KMS-11 (cell line): ENCODE measurements at regions not wholly inside any gene's neighbourhood (a gene's known extent, or its start where the extent isn't known, plus 50 kb on each side); places are given as distances from the start of the nearest gene placed in this dataset.

Source experiments
- H2AFZ ChIP-seq: fragments of 200-600 bp; sonication (generic); 2 replicates; pipeline ENCODE4 v1.6.1; 2016; ENCODE audit warnings: antibody characterized with exemption, mixed run types, low read depth
- H3K27ac ChIP-seq: fragments of 200-600 bp; sonication (generic); 2 replicates; pipeline ENCODE4 v1.6.1; 2016; ENCODE audit warnings: mild to moderate bottlenecking, mixed run types
- H3K27me3 ChIP-seq: fragments of 200-600 bp; sonication (generic); 2 replicates; pipeline ENCODE4 v1.6.1; 2017; ENCODE audit warnings: mild to moderate bottlenecking, low read depth, mixed run types, moderate library complexity; ENCODE audit not compliant: insufficient read depth
- H3K36me3 ChIP-seq: fragments of 200-600 bp; sonication (generic); 2 replicates; pipeline ENCODE4 v1.6.1; 2017; ENCODE audit warnings: mild to moderate bottlenecking, mixed run types; ENCODE audit not compliant: insufficient read depth
- H3K4me1 ChIP-seq: fragments of 200-600 bp; sonication (generic); 2 replicates; pipeline ENCODE4 v1.6.1; 2016; ENCODE audit warnings: mild to moderate bottlenecking, low read depth, mixed run types; ENCODE audit not compliant: poor library complexity, severe bottlenecking
- H3K4me2 ChIP-seq: fragments of 200-600 bp; sonication (generic); 2 replicates; pipeline ENCODE4 v1.7.0; 2016; ENCODE audit warnings: mild to moderate bottlenecking, mixed run types
- H3K4me3 ChIP-seq: fragments of 200-600 bp; sonication (generic); IDR thresholded peaks from 2 replicates; pipeline ENCODE4 v1.6.1; 2017; ENCODE audit warnings: low read depth, low read length, mixed read lengths; ENCODE audit not compliant: insufficient read depth
- H3K79me2 ChIP-seq: fragments of 200-600 bp; sonication (generic); 2 replicates; pipeline ENCODE4 v1.6.1; 2016; ENCODE audit warnings: low read depth, mixed run types; ENCODE audit not compliant: insufficient read depth
- H3K9ac ChIP-seq: fragments of 200-600 bp; sonication (generic); 2 replicates; pipeline ENCODE4 v1.6.1; 2016; ENCODE audit warnings: mild to moderate bottlenecking, mixed run types
- H4K20me1 ChIP-seq: fragments of 200-600 bp; sonication (generic); 2 replicates; pipeline ENCODE4 v1.6.1; 2016; ENCODE audit warnings: mild to moderate bottlenecking, mixed run types; ENCODE audit not compliant: insufficient read depth
- CTCF ChIP-seq: fragments of 200-600 bp; sonication (generic); conservative IDR thresholded peaks from 2 replicates; pipeline ENCODE4 v1.6.1; 2017; ENCODE audit warnings: low read depth, mild to moderate bottlenecking, antibody characterized with exemption, low read length, moderate library complexity, mixed read lengths

DNA sequence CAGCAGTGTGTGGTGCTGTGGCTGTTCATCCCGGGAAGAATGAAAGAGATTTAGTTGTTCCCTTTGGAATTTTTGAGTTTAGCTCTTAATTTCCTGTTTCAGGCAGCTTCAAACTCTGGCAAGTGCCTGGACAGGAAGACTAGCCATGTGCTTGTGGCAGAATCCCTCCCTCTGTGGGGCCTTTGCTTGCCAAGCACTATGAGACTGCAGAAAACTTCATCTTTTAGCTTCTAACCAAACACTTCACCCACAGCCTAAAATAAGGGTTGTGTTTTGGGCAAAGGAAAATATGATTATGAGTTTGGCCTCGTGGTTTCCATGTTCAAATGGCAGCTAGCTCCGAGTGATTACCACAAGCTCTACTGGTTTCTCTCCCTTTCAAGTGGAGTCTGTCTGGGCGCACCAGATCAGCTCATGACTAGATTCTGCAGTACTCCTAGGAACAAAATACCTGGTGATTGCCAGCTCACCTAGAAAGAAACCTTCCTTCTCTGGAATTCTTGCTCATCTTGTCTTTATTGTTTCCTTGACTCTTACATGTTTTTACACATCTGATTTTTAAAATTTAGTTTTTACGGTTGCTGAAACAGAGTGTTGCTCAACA is 707.5 kb downstream of the SLITRK6 start:
- Histone ChIP-seq H3K36me3 (no peaks in the 10 kb centered on the region), H3K79me2 (no peaks in the 10 kb centered on the region), H3K4me3 (no peak overlapping the region), H3K27ac (no peak overlapping the region), H2AFZ (no peak overlapping the region), H3K9ac (no peak overlapping the region), H3K4me1 (no peaks in the 10 kb centered on the region), H3K27me3 (no peaks in the 10 kb centered on the region), H4K20me1 (no peaks in the 10 kb centered on the region), H3K4me2 (no peak overlapping the region)
- TF ChIP-seq CTCF: no peak

DNA sequence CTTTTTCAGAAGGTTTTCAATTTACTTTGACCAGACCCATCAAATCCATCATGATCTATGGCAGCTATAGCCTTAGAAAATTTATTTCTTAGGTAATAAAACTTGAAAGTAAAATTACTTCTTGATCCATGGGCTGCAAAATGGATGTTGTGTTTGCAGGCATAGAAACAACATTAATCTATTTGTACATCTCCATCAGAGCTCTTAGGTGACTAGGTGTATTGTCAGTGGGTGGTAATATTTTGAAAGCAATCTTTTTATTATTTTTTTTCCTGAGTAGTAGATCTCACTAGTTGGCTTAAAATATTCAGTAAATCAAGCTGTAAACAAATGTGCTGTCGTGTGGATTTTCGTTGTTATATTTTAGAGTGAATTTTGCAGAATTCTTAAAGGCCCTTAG is 710.0 kb downstream of the SLITRK6 start:
- no peak overlapping the region for H3K4me3 ChIP-seq
- no peak overlapping the region for H2AFZ ChIP-seq
- no peak overlapping the region for H3K27ac ChIP-seq
- no peaks in the 10 kb centered on the region for H3K4me1 ChIP-seq
- H3K36me3 ChIP-seq: no peaks in the 10 kb centered on the region
- no peaks in the 10 kb centered on the region for H4K20me1 ChIP-seq
- H3K27me3 ChIP-seq: no peaks in the 10 kb centered on the region
- H3K79me2 ChIP-seq: no peaks in the 10 kb centered on the region
- H3K4me2 ChIP-seq: no peak overlapping the region
- H3K9ac ChIP-seq: no peak overlapping the region
- no peak for TF ChIP-seq CTCF

- no peak overlapping the region for H2AFZ ChIP-seq
- no peak overlapping the region for H3K9ac ChIP-seq
- no peak overlapping the region for H3K4me3 ChIP-seq
- H3K36me3 ChIP-seq: no peaks in the 10 kb centered on the region
- TF ChIP-seq CTCF: no peak
- H4K20me1 ChIP-seq: no peaks in the 10 kb centered on the region
- H3K27ac ChIP-seq: no peak overlapping the region
- H3K4me1 ChIP-seq: no peaks in the 10 kb centered on the region
- no peaks in the 10 kb centered on the region for H3K79me2 ChIP-seq
- no peaks in the 10 kb centered on the region for H3K27me3 ChIP-seq
- H3K4me2 ChIP-seq: no peak overlapping the region
Observed at GRCh38 chr13:85080691-85081090, 718.5 kb downstream of the SLITRK6 start.

DNA sequence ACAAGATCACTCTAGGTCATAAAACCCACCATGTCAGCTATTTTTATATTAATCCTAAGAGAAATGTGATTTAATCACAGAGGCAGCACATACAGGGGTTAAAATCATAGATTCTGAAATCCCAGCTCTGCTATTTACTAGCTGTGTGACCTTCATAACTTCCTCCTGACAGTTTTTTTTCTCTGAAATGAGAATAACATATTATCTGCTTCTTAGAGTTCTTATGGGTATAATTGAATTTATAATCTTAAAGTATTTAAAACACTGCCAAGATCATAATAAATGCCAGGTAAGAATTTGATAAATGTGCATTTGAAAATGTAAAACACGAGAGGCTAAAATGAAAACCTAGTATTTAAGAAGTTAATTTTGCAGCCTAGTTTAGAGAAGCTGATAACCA is 722.9 kb downstream of the SLITRK6 start:
- H3K4me3 ChIP-seq: no peak overlapping the region
- TF ChIP-seq CTCF: no peak
- H3K36me3 ChIP-seq: no peaks in the 10 kb centered on the region
- no peaks in the 10 kb centered on the region for H4K20me1 ChIP-seq
- no peak overlapping the region for H3K27ac ChIP-seq
- H3K4me2 ChIP-seq: no peak overlapping the region
- no peak overlapping the region for H2AFZ ChIP-seq
- no peaks in the 10 kb centered on the region for H3K79me2 ChIP-seq
- no peak overlapping the region for H3K9ac ChIP-seq
- no peaks in the 10 kb centered on the region for H3K27me3 ChIP-seq
- H3K4me1 ChIP-seq: no peaks in the 10 kb centered on the region
